ENCODE measurements at regions not wholly inside any gene's neighbourhood (a gene's known extent, or its start where the extent isn't known, plus 50 kb on each side); places are given as distances from the start of the nearest gene placed in this dataset.

GRCh38 chr3:166104938-166105337 is 267.7 kb upstream of the BCHE start:
- DNase-seq (ENCODE audit: low read depth, low spot score): no peak
- ChIA-PET POLR2A (no interaction called here), CTCF (no interaction called here)
- Histone ChIP-seq H3K4me3 (ENCODE audit: low read depth, low read length) (no peak overlapping the region), H3K27me3 (ENCODE audit: control insufficient read depth, insufficient read depth, low read length) (no peaks in the 10 kb centered on the region), H3K9me3 (ENCODE audit: control insufficient read depth, insufficient read depth, low read length) (no peaks in the 10 kb centered on the region), H3K27ac (ENCODE audit: low read depth, low read length) (no peak overlapping the region)
- no peak for TF ChIP-seq CTCF (IDR thresholded peaks at IDR 0.05; ENCODE audit: low read depth, low read length)

GRCh38 chr3:166100730-166101129 is 263.5 kb upstream of the BCHE start:
- TF ChIP-seq CTCF (IDR thresholded peaks at IDR 0.05; ENCODE audit: low read depth, low read length): no peak
- CTCF ChIA-PET: no interaction called here
- Histone ChIP-seq H3K4me3 (ENCODE audit: low read depth, low read length) (no peak overlapping the region), H3K27ac (ENCODE audit: low read depth, low read length) (no peak overlapping the region), H3K9me3 (ENCODE audit: control insufficient read depth, insufficient read depth, low read length) (no peaks in the 10 kb centered on the region), H3K27me3 (ENCODE audit: control insufficient read depth, insufficient read depth, low read length) (no peaks in the 10 kb centered on the region)
- POLR2A ChIA-PET: no interaction called here
- DNase-seq (ENCODE audit: low read depth, low spot score): no peak

GRCh38 chr3:166089575-166089974 is 252.4 kb upstream of the BCHE start:
- ChIA-PET POLR2A (no interaction called here), CTCF (no interaction called here)
- Histone ChIP-seq H3K4me3 (ENCODE audit: low read depth, low read length) (no peak overlapping the region), H3K9me3 (ENCODE audit: control insufficient read depth, insufficient read depth, low read length) (no peaks in the 10 kb centered on the region), H3K27me3 (ENCODE audit: control insufficient read depth, insufficient read depth, low read length) (no peaks in the 10 kb centered on the region), H3K27ac (ENCODE audit: low read depth, low read length) (no peak overlapping the region)
- no peak for DNase-seq (ENCODE audit: low read depth, low spot score)
- TF ChIP-seq CTCF (IDR thresholded peaks at IDR 0.05; ENCODE audit: low read depth, low read length): no peak

GRCh38 chr3:166085164-166085856 is 248.1 kb upstream of the BCHE start:
- H3K27ac ChIP-seq (ENCODE audit: low read depth, low read length): no peak overlapping the region
- H3K4me3 ChIP-seq (ENCODE audit: low read depth, low read length): no peak overlapping the region
- TF ChIP-seq CTCF (IDR thresholded peaks at IDR 0.05; ENCODE audit: low read depth, low read length): no peak
- no peaks in the 10 kb centered on the region for H3K9me3 ChIP-seq (ENCODE audit: control insufficient read depth, insufficient read depth, low read length)
- H3K27me3 ChIP-seq (ENCODE audit: control insufficient read depth, insufficient read depth, low read length): no peaks in the 10 kb centered on the region
- no peak for DNase-seq (ENCODE audit: low read depth, low spot score)
- ChIA-PET CTCF (no interaction called here), POLR2A (interaction anchor here (0.6 kb wide), 1 partner anchor 30 kb away, joined by 9 read pairs; no protein-coding TSS in a partner anchor)

GRCh38 chr3:166080096-166080495 is 242.9 kb upstream of the BCHE start:
- no peaks in the 10 kb centered on the region for H3K9me3 ChIP-seq (ENCODE audit: control insufficient read depth, insufficient read depth, low read length)

More at GRCh38 chr3:166080096-166080495, 242.9 kb upstream of the BCHE start:
- ChIA-PET POLR2A (no interaction called here), CTCF (no interaction called here)
- Histone ChIP-seq H3K27ac (ENCODE audit: low read depth, low read length) (no peak overlapping the region), H3K4me3 (ENCODE audit: low read depth, low read length) (no peak overlapping the region), H3K27me3 (ENCODE audit: control insufficient read depth, insufficient read depth, low read length) (no peaks in the 10 kb centered on the region)
- TF ChIP-seq CTCF (IDR thresholded peaks at IDR 0.05; ENCODE audit: low read depth, low read length): no peak
- DNase-seq (ENCODE audit: low read depth, low spot score): no peak

Data from AG04450 (cell line).